WERI-Rb-1 (cell line): ENCODE measurements at regions not wholly inside any gene's neighbourhood (a gene's known extent, or its start where the extent isn't known, plus 50 kb on each side); places are given as distances from the start of the nearest gene placed in this dataset.

Source experiments
- DNase-seq: peaks from one replicate; pipeline ENCODE4 v3.0.0-alpha.2; 2020
- H3K27ac ChIP-seq: fragments of 250-450 bp; sonication (Bioruptor Pico); 2 replicates; pipeline ENCODE4 v1.5.1; 2020; ENCODE audit warnings: mild to moderate bottlenecking, moderate library complexity
- H3K27me3 ChIP-seq: fragments of 250-450 bp; sonication (Bioruptor Pico); 2 replicates; pipeline ENCODE4 v1.5.1; 2021; ENCODE audit warnings: mild to moderate bottlenecking, low read depth, moderate library complexity; ENCODE audit not compliant: insufficient read depth, severe bottlenecking
- H3K36me3 ChIP-seq: fragments of 250-450 bp; sonication (Bioruptor Pico); 2 replicates; pipeline ENCODE4 v1.5.1; 2020; ENCODE audit warnings: mild to moderate bottlenecking, moderate library complexity
- H3K4me3 ChIP-seq: 2 replicates; pipeline ENCODE4 v1.5.1; 2011; ENCODE audit warnings: low read depth, mild to moderate bottlenecking, control low read depth, low read length
- H3K9me3 ChIP-seq: fragments of 250-450 bp; sonication (Bioruptor Pico); 2 replicates; pipeline ENCODE4 v1.5.1; 2021; ENCODE audit warnings: mild to moderate bottlenecking, moderate library complexity; ENCODE audit not compliant: severe bottlenecking
- TF ChIP-seq, protein P1 (sequence below): IDR thresholded peaks from 2 replicates; pipeline ENCODE4 v1.5.1; 2011; ENCODE audit warnings: low read depth, mild to moderate bottlenecking, control low read depth, inconsistent platforms, low read length

DNA sequence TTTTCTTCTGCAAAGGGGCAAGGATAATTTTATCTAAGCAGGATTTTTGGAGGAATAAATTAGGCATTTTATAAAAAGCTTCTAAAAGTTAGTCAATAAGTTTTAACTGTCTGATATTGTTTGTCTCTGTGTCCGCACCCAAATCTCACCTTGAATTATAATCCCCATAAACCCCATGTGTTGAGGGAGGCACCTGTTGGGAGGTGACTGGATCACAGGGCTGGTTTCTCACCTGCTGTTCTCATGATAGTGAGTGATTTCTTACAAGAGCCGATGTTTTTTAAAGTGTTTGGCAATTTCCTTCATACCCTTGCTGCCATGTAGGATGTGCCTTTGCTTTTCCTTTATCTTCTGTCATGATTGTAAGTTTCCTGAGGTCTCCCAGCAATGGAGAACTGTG is 481.4 kb downstream of the GBA3 start:
- no peaks in the 10 kb centered on the region for H3K36me3 ChIP-seq
- DNase-seq = no peak
- no peaks in the 10 kb centered on the region for H3K27me3 ChIP-seq
- H3K9me3 ChIP-seq = no peaks in the 10 kb centered on the region
- no peak overlapping the region for H3K27ac ChIP-seq
- H3K4me3 ChIP-seq = no peak overlapping the region
- TF ChIP-seq, protein P1, sequence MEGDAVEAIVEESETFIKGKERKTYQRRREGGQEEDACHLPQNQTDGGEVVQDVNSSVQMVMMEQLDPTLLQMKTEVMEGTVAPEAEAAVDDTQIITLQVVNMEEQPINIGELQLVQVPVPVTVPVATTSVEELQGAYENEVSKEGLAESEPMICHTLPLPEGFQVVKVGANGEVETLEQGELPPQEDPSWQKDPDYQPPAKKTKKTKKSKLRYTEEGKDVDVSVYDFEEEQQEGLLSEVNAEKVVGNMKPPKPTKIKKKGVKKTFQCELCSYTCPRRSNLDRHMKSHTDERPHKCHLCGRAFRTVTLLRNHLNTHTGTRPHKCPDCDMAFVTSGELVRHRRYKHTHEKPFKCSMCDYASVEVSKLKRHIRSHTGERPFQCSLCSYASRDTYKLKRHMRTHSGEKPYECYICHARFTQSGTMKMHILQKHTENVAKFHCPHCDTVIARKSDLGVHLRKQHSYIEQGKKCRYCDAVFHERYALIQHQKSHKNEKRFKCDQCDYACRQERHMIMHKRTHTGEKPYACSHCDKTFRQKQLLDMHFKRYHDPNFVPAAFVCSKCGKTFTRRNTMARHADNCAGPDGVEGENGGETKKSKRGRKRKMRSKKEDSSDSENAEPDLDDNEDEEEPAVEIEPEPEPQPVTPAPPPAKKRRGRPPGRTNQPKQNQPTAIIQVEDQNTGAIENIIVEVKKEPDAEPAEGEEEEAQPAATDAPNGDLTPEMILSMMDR = no peak

DNA sequence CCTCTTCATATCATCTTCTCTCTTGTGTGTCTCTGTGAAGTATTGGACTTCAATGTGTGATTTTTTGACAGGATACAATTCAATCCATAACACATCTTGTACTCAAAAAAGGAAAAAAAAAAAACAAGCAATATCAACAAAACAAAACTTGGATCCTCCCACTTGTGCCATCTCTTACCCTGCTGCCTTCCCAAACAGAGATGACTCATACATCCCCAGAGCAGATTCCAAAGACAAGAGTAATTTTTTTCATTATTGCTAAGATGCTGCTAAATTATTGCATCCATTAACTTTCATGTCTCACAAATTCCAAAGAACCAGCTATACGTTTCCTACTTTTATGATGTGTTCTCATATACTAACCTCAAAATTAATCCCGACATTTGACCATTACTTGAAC is 479.2 kb downstream of the GBA3 start:
- Histone ChIP-seq H3K9me3 (no peaks in the 10 kb centered on the region), H3K27me3 (no peaks in the 10 kb centered on the region), H3K4me3 (no peak overlapping the region), H3K27ac (no peak overlapping the region), H3K36me3 (no peaks in the 10 kb centered on the region)
- DNase-seq = no peak
- TF ChIP-seq, protein P1 = no peak

DNA sequence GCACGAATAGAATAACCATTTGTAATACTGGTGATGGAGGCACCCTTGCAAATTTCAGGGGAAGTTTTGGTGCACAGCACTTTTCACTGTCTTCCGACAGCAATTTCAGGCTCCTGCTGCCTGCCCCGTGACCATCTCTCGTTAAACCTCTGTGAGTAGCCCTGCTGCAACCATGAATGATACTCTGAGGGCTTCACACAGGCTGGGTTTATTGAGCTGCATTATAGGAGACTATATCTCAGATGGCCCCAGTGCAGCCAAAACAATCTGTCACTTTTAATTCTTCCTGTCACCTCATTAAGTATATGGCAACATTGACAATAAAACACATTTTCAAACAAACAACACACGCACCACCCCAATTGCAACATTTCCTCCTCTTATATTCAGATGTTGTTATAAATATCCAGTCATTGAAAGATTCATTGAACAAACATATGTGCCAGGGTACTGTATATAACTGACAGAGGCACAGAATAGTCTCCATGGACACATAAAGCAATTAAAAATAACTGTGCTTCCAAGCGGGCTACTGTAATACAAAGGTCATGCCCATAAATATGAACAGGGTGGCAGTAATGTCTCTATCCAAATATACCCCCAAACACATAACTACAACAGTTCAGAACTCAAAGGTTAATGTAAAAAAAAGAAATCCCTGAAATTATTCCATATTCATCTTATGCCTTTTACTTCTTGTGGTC is 477.0 kb downstream of the GBA3 start:
- Histone ChIP-seq H3K27me3 (no peaks in the 10 kb centered on the region), H3K4me3 (no peak overlapping the region), H3K27ac (no peak overlapping the region), H3K9me3 (no peaks in the 10 kb centered on the region), H3K36me3 (no peaks in the 10 kb centered on the region)
- TF ChIP-seq, protein P1 = no peak
- no peak for DNase-seq

DNA sequence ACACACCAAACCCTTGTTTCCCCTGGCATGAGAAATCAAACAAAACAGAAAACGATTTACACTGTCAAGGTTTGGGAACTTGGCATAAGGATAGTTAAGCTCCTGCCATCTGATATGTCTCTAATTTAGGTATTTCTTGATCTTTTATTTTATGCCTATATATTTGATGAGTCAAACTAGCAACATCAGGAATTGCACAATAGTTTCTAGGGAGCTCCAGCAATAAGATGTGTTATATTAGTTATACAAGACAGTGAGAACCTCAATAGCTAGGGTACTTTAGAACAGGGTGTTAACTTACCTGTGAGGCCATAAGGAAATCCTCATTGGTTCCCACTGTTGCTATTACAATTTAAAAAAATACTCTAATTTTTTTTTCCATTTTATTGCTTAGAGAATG is 474.2 kb downstream of the GBA3 start:
- DNase-seq = no peak
- H3K27me3 ChIP-seq = no peaks in the 10 kb centered on the region
- TF ChIP-seq, protein P1 = no peak
- H3K9me3 ChIP-seq = no peaks in the 10 kb centered on the region
- H3K27ac ChIP-seq = no peak overlapping the region
- no peaks in the 10 kb centered on the region for H3K36me3 ChIP-seq
- H3K4me3 ChIP-seq = no peak overlapping the region

DNA sequence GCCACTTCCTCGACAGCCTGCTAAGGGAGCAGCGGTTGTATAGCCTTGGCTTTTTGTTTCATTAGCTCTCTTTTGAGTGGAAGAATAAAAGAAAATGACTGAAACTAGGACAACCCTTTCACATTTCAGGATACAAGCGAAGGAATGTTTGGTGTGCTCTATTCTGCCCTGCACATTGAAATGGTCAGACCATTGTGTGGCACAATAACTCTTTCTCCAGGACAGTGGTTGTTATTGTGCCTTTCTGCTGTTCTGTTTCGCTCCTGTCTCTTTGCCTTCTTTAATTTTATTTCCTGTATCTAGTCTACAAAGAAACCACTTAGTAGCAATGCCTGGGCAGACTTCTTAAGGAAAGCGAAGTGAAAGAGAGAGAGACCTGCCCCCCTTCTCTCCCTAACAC is 473.7 kb downstream of the GBA3 start:
- no peaks in the 10 kb centered on the region for H3K9me3 ChIP-seq
- no peak for DNase-seq
- no peaks in the 10 kb centered on the region for H3K27me3 ChIP-seq
- H3K27ac ChIP-seq = no peak overlapping the region
- no peaks in the 10 kb centered on the region for H3K36me3 ChIP-seq
- H3K4me3 ChIP-seq = no peak overlapping the region
- TF ChIP-seq, protein P1 = no peak

DNA sequence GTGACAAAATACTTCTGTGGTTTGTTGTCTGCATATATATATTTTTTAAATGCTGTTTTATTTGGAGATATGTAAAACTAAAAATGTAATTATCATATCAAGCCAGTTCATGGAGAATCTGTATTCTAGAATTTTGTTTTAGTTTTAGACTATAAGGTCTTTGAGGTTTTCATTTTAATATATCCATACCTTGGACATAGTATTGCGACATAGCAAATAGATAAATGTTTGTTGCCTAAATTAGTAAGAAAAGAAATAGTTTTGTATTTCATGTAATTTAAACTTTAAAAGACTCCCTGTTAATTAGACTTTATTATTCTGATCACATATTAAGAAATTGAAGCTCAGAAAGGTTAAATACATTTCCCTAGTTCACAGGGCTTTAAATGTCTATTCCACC is 472.9 kb downstream of the GBA3 start:
- H3K4me3 ChIP-seq = no peak overlapping the region
- TF ChIP-seq, protein P1 = no peak
- no peak overlapping the region for H3K27ac ChIP-seq
- no peaks in the 10 kb centered on the region for H3K36me3 ChIP-seq
- H3K27me3 ChIP-seq = no peaks in the 10 kb centered on the region
- no peaks in the 10 kb centered on the region for H3K9me3 ChIP-seq
- DNase-seq = no peak
